ENCODE measurements at regions not wholly inside any gene's neighbourhood (a gene's known extent, or its start where the extent isn't known, plus 50 kb on each side); places are given as distances from the start of the nearest gene placed in this dataset.
"Not testable (repeated sequence)": the region's sequence is repeated elsewhere in the genome, so short reads cannot be mapped to it uniquely, and the experiment has no call there.

DNA sequence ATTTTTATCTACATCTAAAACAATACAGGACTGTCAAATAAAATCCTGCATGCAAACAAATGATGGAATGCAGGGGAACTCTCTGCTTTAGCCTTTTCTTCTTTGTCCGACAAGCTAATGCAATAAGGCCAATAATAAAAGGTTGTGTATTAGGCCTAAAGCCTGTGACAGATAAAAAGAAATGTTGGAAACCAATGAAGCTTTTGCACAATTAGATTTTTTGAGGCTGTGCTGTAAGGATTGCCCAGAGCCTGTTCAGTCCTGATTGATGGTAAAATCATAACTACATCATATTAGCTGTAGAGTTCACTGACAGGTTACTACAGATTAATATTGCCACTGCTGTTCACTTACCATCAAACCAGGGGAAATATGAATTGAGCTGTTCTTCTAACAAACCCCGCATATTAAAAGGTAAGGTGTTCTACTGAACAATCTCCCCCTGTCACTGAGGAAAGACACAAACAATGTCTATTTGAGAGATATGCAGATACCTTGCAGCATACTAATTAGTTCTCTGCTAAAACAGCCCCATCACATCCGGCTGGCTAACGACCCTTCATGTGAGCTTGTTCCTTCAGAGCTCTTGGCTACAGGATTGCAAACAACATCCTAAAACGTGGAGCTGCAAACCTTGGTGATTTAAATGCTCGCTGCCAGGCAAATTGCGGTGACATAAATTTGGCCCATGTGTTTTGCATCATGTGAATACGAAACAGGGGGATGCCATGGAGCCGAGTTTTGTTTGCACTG is 305.4 kb downstream of the MTX2 start:
- DNase-seq (no peak), ATAC-seq (ENCODE audit: low read depth) (no peak)
- peaks cover 3% of the 10 kb centered on the region for H3K9me3 Mint-ChIP-seq
- no peaks in the 10 kb centered on the region for H3K36me3 Mint-ChIP-seq
- POLR2A ChIA-PET = no interaction called here
- H3K4me3 Mint-ChIP-seq = no peak overlapping the region
- peaks cover 12% of the 10 kb centered on the region for H3K27me3 Mint-ChIP-seq
- H3K4me1 Mint-ChIP-seq = no peaks in the 10 kb centered on the region
- no peak overlapping the region for H3K27ac Mint-ChIP-seq

GRCh38 chr2:176575237-176575744 is 306.0 kb downstream of the MTX2 start:
- Mint-ChIP-seq H3K9me3 (peaks cover 3% of the 10 kb centered on the region), H3K27ac (no peak overlapping the region), H3K4me3 (no peak overlapping the region), H3K4me1 (no peaks in the 10 kb centered on the region), H3K27me3 (peaks cover 12% of the 10 kb centered on the region), H3K36me3 (no peaks in the 10 kb centered on the region)
- ATAC-seq (ENCODE audit: low read depth) (no peak), DNase-seq (no peak)
- POLR2A ChIA-PET = no interaction called here

- DNase-seq (no peak), ATAC-seq (ENCODE audit: low read depth) (no peak)
- POLR2A ChIA-PET = no interaction called here
- peaks cover 3% of the 10 kb centered on the region for H3K9me3 Mint-ChIP-seq
- no peaks in the 10 kb centered on the region for H3K36me3 Mint-ChIP-seq
- H3K4me3 Mint-ChIP-seq = no peak overlapping the region
- H3K4me1 Mint-ChIP-seq = no peaks in the 10 kb centered on the region
- peaks cover 11% of the 10 kb centered on the region for H3K27me3 Mint-ChIP-seq
- no peak overlapping the region for H3K27ac Mint-ChIP-seq
Observed at GRCh38 chr2:176577054-176577453, 307.8 kb downstream of the MTX2 start.

GRCh38 chr2:176578292-176578691 is 309.1 kb downstream of the MTX2 start:
- ATAC-seq (ENCODE audit: low read depth); H3K4me1 Mint-ChIP-seq; POLR2A ChIA-PET; H3K4me3 Mint-ChIP-seq; H3K9me3 Mint-ChIP-seq; DNase-seq; H3K36me3 Mint-ChIP-seq; H3K27ac Mint-ChIP-seq: not testable (repeated sequence)
- H3K27me3 Mint-ChIP-seq = peaks cover 14% of the 10 kb centered on the region

DNA sequence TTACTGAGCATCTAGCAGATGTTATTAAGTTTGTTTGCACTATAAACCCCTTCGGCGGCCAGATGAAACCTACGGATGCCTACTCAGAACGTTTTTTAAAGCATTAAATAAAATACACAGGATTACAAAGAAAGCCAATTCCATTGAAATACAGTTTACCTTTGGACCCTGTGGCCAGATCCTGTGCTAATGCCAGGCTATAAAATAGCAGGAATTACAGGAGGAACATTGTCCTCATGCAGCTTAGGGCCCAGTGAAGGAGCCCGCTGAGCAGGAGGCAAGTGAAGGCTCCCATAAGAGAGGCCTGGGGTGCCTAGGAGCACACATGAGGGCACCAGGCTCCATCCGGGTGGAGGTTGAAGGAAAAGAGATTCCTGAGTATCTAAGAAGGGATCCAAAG is 310.4 kb downstream of the MTX2 start:
- peaks cover 3% of the 10 kb centered on the region for H3K9me3 Mint-ChIP-seq
- no peak for ATAC-seq (ENCODE audit: low read depth)
- peaks cover 14% of the 10 kb centered on the region for H3K27me3 Mint-ChIP-seq
- DNase-seq = no peak
- no peak overlapping the region for H3K27ac Mint-ChIP-seq
- no peak overlapping the region for H3K4me3 Mint-ChIP-seq
- POLR2A ChIA-PET = no interaction called here
- H3K36me3 Mint-ChIP-seq = no peaks in the 10 kb centered on the region
- no peaks in the 10 kb centered on the region for H3K4me1 Mint-ChIP-seq

GRCh38 chr2:176581557-176582165 is 312.4 kb downstream of the MTX2 start:
- no peaks in the 10 kb centered on the region for H3K4me1 Mint-ChIP-seq
- H3K4me3 Mint-ChIP-seq = no peak overlapping the region
- ATAC-seq (ENCODE audit: low read depth) = no peak
- POLR2A ChIA-PET = no interaction called here
- DNase-seq = no peak
- no peak overlapping the region for H3K27ac Mint-ChIP-seq
- peaks cover 23% of the 10 kb centered on the region for H3K27me3 Mint-ChIP-seq
- H3K9me3 Mint-ChIP-seq = peaks cover 3% of the 10 kb centered on the region
- H3K36me3 Mint-ChIP-seq = no peaks in the 10 kb centered on the region

DNA sequence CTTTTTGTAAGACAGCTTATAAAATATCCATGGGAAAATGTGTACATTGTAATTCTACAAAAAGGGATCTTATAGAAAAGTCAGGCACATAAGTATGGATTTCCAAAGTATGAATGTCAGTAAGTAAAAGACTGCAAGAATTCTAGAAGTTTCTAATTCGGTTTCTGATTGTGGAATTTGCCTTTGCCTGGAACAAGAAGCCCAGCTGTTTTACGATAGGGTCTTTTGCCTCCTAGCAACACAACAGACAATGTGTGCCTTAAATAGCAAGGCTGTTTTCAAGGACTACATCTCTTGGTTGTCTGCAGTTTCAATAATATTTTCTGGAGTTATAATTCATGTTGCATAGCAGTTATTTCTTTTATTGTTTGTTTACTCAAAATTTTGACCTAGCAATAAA is 312.9 kb downstream of the MTX2 start:
- peaks cover 24% of the 10 kb centered on the region for H3K27me3 Mint-ChIP-seq
- ATAC-seq (ENCODE audit: low read depth) (no peak), DNase-seq (no peak)
- no peak overlapping the region for H3K27ac Mint-ChIP-seq
- no peak overlapping the region for H3K4me3 Mint-ChIP-seq
- POLR2A ChIA-PET = no interaction called here
- no peaks in the 10 kb centered on the region for H3K36me3 Mint-ChIP-seq
- H3K9me3 Mint-ChIP-seq = peaks cover 3% of the 10 kb centered on the region
- no peaks in the 10 kb centered on the region for H3K4me1 Mint-ChIP-seq

GRCh38 chr2:176582990-176583481 is 313.8 kb downstream of the MTX2 start:
- no peak overlapping the region for H3K4me3 Mint-ChIP-seq
- no peaks in the 10 kb centered on the region for H3K4me1 Mint-ChIP-seq
- POLR2A ChIA-PET = no interaction called here
- H3K27me3 Mint-ChIP-seq = peaks cover 22% of the 10 kb centered on the region
- H3K27ac Mint-ChIP-seq = no peak overlapping the region
- DNase-seq (no peak), ATAC-seq (ENCODE audit: low read depth) (no peak)
- peaks cover 3% of the 10 kb centered on the region for H3K9me3 Mint-ChIP-seq
- H3K36me3 Mint-ChIP-seq = no peaks in the 10 kb centered on the region

GRCh38 chr2:176583607-176584006 is 314.4 kb downstream of the MTX2 start:
- no peaks in the 10 kb centered on the region for H3K4me1 Mint-ChIP-seq
- H3K36me3 Mint-ChIP-seq = no peaks in the 10 kb centered on the region
- DNase-seq (no peak), ATAC-seq (ENCODE audit: low read depth) (no peak)
- POLR2A ChIA-PET = no interaction called here
- no peak overlapping the region for H3K4me3 Mint-ChIP-seq
- peaks cover 21% of the 10 kb centered on the region for H3K27me3 Mint-ChIP-seq
- H3K27ac Mint-ChIP-seq = no peak overlapping the region
- peaks cover 3% of the 10 kb centered on the region for H3K9me3 Mint-ChIP-seq

- no peak overlapping the region for H3K27ac Mint-ChIP-seq
- no peak for DNase-seq
- ATAC-seq (ENCODE audit: low read depth) = no peak
- POLR2A ChIA-PET = no interaction called here
- no peaks in the 10 kb centered on the region for H3K36me3 Mint-ChIP-seq
- H3K4me3 Mint-ChIP-seq = no peak overlapping the region
- H3K9me3 Mint-ChIP-seq = peaks cover 1% of the 10 kb centered on the region
- H3K27me3 Mint-ChIP-seq = peaks cover 20% of the 10 kb centered on the region
- no peaks in the 10 kb centered on the region for H3K4me1 Mint-ChIP-seq
Observed at GRCh38 chr2:176584333-176584732, 315.1 kb downstream of the MTX2 start.

GRCh38 chr2:176585291-176585690 is 316.0 kb downstream of the MTX2 start:
- POLR2A ChIA-PET = no interaction called here
- no peaks in the 10 kb centered on the region for H3K4me1 Mint-ChIP-seq
- DNase-seq = no peak
- no peak overlapping the region for H3K4me3 Mint-ChIP-seq
- H3K27me3 Mint-ChIP-seq = peaks cover 20% of the 10 kb centered on the region
- ATAC-seq (ENCODE audit: low read depth) = no peak
- no peaks in the 10 kb centered on the region for H3K9me3 Mint-ChIP-seq
- H3K27ac Mint-ChIP-seq = no peak overlapping the region
- H3K36me3 Mint-ChIP-seq = no peaks in the 10 kb centered on the region

- H3K4me1 Mint-ChIP-seq = no peaks in the 10 kb centered on the region
- no peak overlapping the region for H3K27ac Mint-ChIP-seq
- ATAC-seq (ENCODE audit: low read depth) (no peak), DNase-seq (no peak)
- H3K27me3 Mint-ChIP-seq = peaks cover 20% of the 10 kb centered on the region
- POLR2A ChIA-PET = no interaction called here
- no peaks in the 10 kb centered on the region for H3K9me3 Mint-ChIP-seq
- no peaks in the 10 kb centered on the region for H3K36me3 Mint-ChIP-seq
- H3K4me3 Mint-ChIP-seq = no peak overlapping the region
Observed at GRCh38 chr2:176585791-176586190, 316.5 kb downstream of the MTX2 start.

GRCh38 chr2:176589287-176589686 is 320.0 kb downstream of the MTX2 start:
- peaks cover 14% of the 10 kb centered on the region for H3K27me3 Mint-ChIP-seq
- no peaks in the 10 kb centered on the region for H3K36me3 Mint-ChIP-seq

GRCh38 chr2:176589825-176590440 is 320.7 kb downstream of the MTX2 start:
- DNase-seq (no peak), ATAC-seq (ENCODE audit: low read depth) (no peak)
- Mint-ChIP-seq H3K4me3 (no peak overlapping the region), H3K27ac (no peak overlapping the region), H3K36me3 (no peaks in the 10 kb centered on the region), H3K4me1 (no peaks in the 10 kb centered on the region), H3K27me3 (peaks cover 13% of the 10 kb centered on the region), H3K9me3 (no peaks in the 10 kb centered on the region)
- POLR2A ChIA-PET = no interaction called here

More at GRCh38 chr2:176589287-176589686, 320.0 kb downstream of the MTX2 start:
- DNase-seq (no peak), ATAC-seq (ENCODE audit: low read depth) (no peak)
- Mint-ChIP-seq H3K9me3 (no peaks in the 10 kb centered on the region), H3K4me3 (no peak overlapping the region), H3K27ac (no peak overlapping the region), H3K4me1 (no peaks in the 10 kb centered on the region)
- POLR2A ChIA-PET = no interaction called here

All from activated naive CD8-positive, alpha-beta T cell treated with anti-CD3 and anti-CD28 coated beads, Interleukin-2, amount 10 ng/mL, durations not matched to agents 7 days and 5 days (primary cell).